Keratinocyte (primary cell): ENCODE measurements at regions not wholly inside any gene's neighbourhood (a gene's known extent, or its start where the extent isn't known, plus 50 kb on each side); places are given as distances from the start of the nearest gene placed in this dataset.
A peak's percentile ranks its signal among the peaks of the same experiment; 100 is the strongest.

Experiments
- DNase-seq: peaks from one replicate; pipeline ENCODE4 v3.0.0-alpha.2; 2011; ENCODE audit warnings: low read depth, missing footprints, low spot score
- FAIRE-seq: peaks from 2 replicates; lab custom pipeline; 2011; peaks lifted over from hg19 to GRCh38; lab: Jason Lieb, UNC
- H2AFZ ChIP-seq: 2 replicates; pipeline ENCODE4 v1.6.0; 2012; ENCODE audit warnings: low read length, control low read depth, inconsistent platforms; ENCODE audit not compliant: control insufficient read depth
- H3K27ac ChIP-seq: 2 replicates; pipeline ENCODE4 v1.5.1; 2011; ENCODE audit warnings: low read length; ENCODE audit not compliant: control insufficient read depth, insufficient read depth
- H3K27me3 ChIP-seq: 3 replicates; pipeline ENCODE4 v1.6.0; 2011; ENCODE audit warnings: low read length; ENCODE audit not compliant: control insufficient read depth, insufficient read depth; ENCODE audit errors: extremely low read depth
- H3K36me3 ChIP-seq, 2 experiments: 2 replicates in 1 of 2; 3 replicates in 1 of 2; pipeline ENCODE4 v1.5.1; 2011; ENCODE audit warnings: low read length in 2 of 2, mild to moderate bottlenecking in 1 of 2; ENCODE audit not compliant: control insufficient read depth in 2 of 2, insufficient read depth in 2 of 2; ENCODE audit errors: extremely low read depth in 1 of 2
- H3K4me1 ChIP-seq: 3 replicates; pipeline ENCODE4 v1.5.1; 2011; ENCODE audit warnings: low read length; ENCODE audit not compliant: control insufficient read depth, insufficient read depth; ENCODE audit errors: extremely low read depth
- H3K4me2 ChIP-seq: 3 replicates; pipeline ENCODE4 v1.6.0; 2011; ENCODE audit warnings: low read depth, low read length; ENCODE audit not compliant: control insufficient read depth, insufficient read depth; ENCODE audit errors: extremely low read depth
- H3K4me3 ChIP-seq, 3 experiments: fragments of 200-600 bp in 1 of 3; sonication (generic) in 1 of 3; 2 replicates in 2 of 3; 3 replicates in 1 of 3; pipeline ENCODE4 v1.5.1; 2011 to 2016; ENCODE audit warnings: low read length in 3 of 3, mild to moderate bottlenecking in 3 of 3, control low read depth in 2 of 3, inconsistent platforms in 1 of 3, low read depth in 1 of 3, mixed read lengths in 1 of 3, mixed run types in 1 of 3, moderate library complexity in 1 of 3; ENCODE audit not compliant: control insufficient read depth in 2 of 3, insufficient read depth in 2 of 3; ENCODE audit errors: extremely low read depth in 1 of 3
- H3K79me2 ChIP-seq: 2 replicates; pipeline ENCODE4 v1.6.0; 2012; ENCODE audit warnings: low read length; ENCODE audit not compliant: control insufficient read depth, insufficient read depth
- H3K9ac ChIP-seq: 3 replicates; pipeline ENCODE4 v1.6.0; 2011; ENCODE audit warnings: low read length; ENCODE audit not compliant: control insufficient read depth, insufficient read depth; ENCODE audit errors: extremely low read depth
- H3K9me1 ChIP-seq: 3 replicates; pipeline ENCODE4 v1.6.0; 2011; ENCODE audit warnings: low read length; ENCODE audit not compliant: control insufficient read depth, insufficient read depth; ENCODE audit errors: extremely low read depth
- H3K9me3 ChIP-seq: 2 replicates; pipeline ENCODE4 v1.5.1; 2012; ENCODE audit warnings: low read depth, low read length; ENCODE audit not compliant: control insufficient read depth
- H4K20me1 ChIP-seq: 3 replicates; pipeline ENCODE4 v1.6.0; 2011; ENCODE audit warnings: low read length; ENCODE audit not compliant: control insufficient read depth, insufficient read depth; ENCODE audit errors: extremely low read depth
- EZH2 ChIP-seq: IDR thresholded peaks from one replicate; pipeline ENCODE4 v1.6.1; 2012; ENCODE audit warnings: inconsistent platforms, mild to moderate bottlenecking, low read length, moderate library complexity
- dilution Hi-C: fragments of 300-500 bp; cut with MboI; formaldehyde crosslinking; loops from one replicate; pipeline ENCODE4 v1.7.0; 2020; ENCODE audit warnings: low sequenced_read_pairs; ENCODE audit not compliant: extremely low pct_ligation_motif_present
- TF ChIP-seq, protein P1 (sequence below), 3 experiments: IDR thresholded peaks in 1 of 3; conservative IDR thresholded peaks in 1 of 3; optimal IDR thresholded peaks in 1 of 3; 2 replicates in 2 of 3; 3 replicates in 1 of 3; pipeline versions ENCODE3 to v1.5.1; 2011; ENCODE audit warnings: low read length in 3 of 3, mild to moderate bottlenecking in 3 of 3, moderate library complexity in 2 of 3, control low read depth in 1 of 3, inconsistent platforms in 1 of 3; ENCODE audit not compliant: insufficient read depth in 2 of 3; ENCODE audit errors: extremely low read depth in 1 of 3

DNA sequence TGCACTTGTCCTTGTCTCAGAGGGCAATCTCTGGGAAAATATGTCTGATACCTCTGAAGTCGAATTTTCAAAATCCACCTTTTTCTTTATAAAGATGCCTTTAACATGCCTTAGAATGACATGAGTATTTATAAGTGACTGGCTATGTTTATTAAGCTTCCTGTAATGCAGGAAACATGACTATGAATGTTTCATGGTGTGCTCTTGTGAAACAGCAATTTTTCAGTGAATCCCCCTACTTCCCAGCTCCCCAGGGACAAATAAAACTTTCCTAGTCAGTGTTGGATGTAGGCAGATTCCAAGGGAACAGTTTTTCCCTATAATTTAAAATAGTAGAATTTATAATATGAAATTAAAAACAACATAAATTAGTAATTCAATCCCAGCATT lies 437.0 kb downstream of the LMO4 start:
- H3K27me3 ChIP-seq, result no peaks in the 10 kb centered on the region
- no peak overlapping the region for H3K27ac ChIP-seq
- FAIRE-seq (no peak), DNase-seq (no peak)
- dilution Hi-C loops, result no loop called here
- no peaks in the 10 kb centered on the region for H3K79me2 ChIP-seq
- H4K20me1 ChIP-seq, result no peaks in the 10 kb centered on the region
- TF ChIP-seq, protein P1, sequence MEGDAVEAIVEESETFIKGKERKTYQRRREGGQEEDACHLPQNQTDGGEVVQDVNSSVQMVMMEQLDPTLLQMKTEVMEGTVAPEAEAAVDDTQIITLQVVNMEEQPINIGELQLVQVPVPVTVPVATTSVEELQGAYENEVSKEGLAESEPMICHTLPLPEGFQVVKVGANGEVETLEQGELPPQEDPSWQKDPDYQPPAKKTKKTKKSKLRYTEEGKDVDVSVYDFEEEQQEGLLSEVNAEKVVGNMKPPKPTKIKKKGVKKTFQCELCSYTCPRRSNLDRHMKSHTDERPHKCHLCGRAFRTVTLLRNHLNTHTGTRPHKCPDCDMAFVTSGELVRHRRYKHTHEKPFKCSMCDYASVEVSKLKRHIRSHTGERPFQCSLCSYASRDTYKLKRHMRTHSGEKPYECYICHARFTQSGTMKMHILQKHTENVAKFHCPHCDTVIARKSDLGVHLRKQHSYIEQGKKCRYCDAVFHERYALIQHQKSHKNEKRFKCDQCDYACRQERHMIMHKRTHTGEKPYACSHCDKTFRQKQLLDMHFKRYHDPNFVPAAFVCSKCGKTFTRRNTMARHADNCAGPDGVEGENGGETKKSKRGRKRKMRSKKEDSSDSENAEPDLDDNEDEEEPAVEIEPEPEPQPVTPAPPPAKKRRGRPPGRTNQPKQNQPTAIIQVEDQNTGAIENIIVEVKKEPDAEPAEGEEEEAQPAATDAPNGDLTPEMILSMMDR (optimal IDR thresholded peaks at IDR 0.05 in 1 of 3, IDR thresholded peaks at IDR 0.05 in 1 of 3, conservative IDR thresholded peaks at IDR 0.05 in 1 of 3; ENCODE audit: extremely low read depth in 1 of 3, insufficient read depth in 2 of 3, low read length in 3 of 3), result no peak
- no peak for TF ChIP-seq EZH2
- no peak overlapping the region for H3K4me3 ChIP-seq
- H3K9me1 ChIP-seq, result no peaks in the 10 kb centered on the region
- H3K9ac ChIP-seq, result no peak overlapping the region
- no peaks in the 10 kb centered on the region for H3K9me3 ChIP-seq
- no peaks in the 10 kb centered on the region for H3K4me1 ChIP-seq
- H3K36me3 ChIP-seq, result no peaks in the 10 kb centered on the region
- no peak overlapping the region for H2AFZ ChIP-seq
- no peak overlapping the region for H3K4me2 ChIP-seq

DNA sequence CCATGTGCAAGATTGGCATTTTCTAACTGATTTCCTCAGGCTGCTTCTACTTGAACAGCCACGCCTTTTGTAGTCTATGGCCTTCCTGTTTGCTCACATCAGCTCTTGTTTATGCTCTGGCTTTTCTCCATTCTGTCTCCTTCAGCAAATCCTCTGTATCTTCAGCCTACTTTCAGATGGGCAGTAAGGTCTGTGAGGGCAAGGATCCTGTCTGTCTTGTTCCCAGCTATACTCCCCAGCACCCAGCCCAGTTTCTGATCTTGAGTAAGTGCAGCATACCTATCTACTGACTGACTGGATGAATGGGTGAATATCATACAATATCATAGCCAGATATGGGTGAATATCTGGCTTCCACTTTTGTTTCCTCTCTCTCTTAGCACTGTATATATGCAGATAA lies 438.1 kb downstream of the LMO4 start:
- DNase-seq (no peak), FAIRE-seq (peak; percentile 20)
- no peaks in the 10 kb centered on the region for H3K79me2 ChIP-seq
- no peaks in the 10 kb centered on the region for H3K4me1 ChIP-seq
- no peaks in the 10 kb centered on the region for H3K36me3 ChIP-seq
- no peaks in the 10 kb centered on the region for H4K20me1 ChIP-seq
- H3K9me1 ChIP-seq, result no peaks in the 10 kb centered on the region
- H3K27ac ChIP-seq, result no peak overlapping the region
- TF ChIP-seq, protein P1 (optimal IDR thresholded peaks at IDR 0.05 in 1 of 3, IDR thresholded peaks at IDR 0.05 in 1 of 3, conservative IDR thresholded peaks at IDR 0.05 in 1 of 3; ENCODE audit: extremely low read depth in 1 of 3, insufficient read depth in 2 of 3, low read length in 3 of 3), result no peak
- TF ChIP-seq EZH2, result no peak
- no peak overlapping the region for H3K4me2 ChIP-seq
- H3K9me3 ChIP-seq, result no peaks in the 10 kb centered on the region
- H3K4me3 ChIP-seq, result no peak overlapping the region
- H3K9ac ChIP-seq, result no peak overlapping the region
- H3K27me3 ChIP-seq, result no peaks in the 10 kb centered on the region
- peak overlapping the region; percentile 4 for H2AFZ ChIP-seq
- dilution Hi-C loops, result no loop called here
